Stomach smooth muscle (tissue), 2 donors: ENCODE measurements at regions not wholly inside any gene's neighbourhood (a gene's known extent, or its start where the extent isn't known, plus 50 kb on each side); places are given as distances from the start of the nearest gene placed in this dataset.

Experiments used
- H3K27ac ChIP-seq: one replicate; pipeline ENCODE4 v1.7.0; 2013; ENCODE audit warnings: mild to moderate bottlenecking, low read length, inconsistent platforms
- H3K27me3 ChIP-seq, 2 donors: one replicate each; pipeline ENCODE4 v1.7.0; 2013; ENCODE audit warnings: low read length in 2 of 2; ENCODE audit not compliant: insufficient read depth in 2 of 2, control insufficient read depth in 1 of 2
- H3K36me3 ChIP-seq, 2 donors: one replicate each; pipeline ENCODE4 v1.7.0; 2013; ENCODE audit warnings: low read length in 2 of 2; ENCODE audit not compliant: control insufficient read depth in 2 of 2, insufficient read depth in 2 of 2
- H3K4me1 ChIP-seq: one replicate; pipeline ENCODE4 v1.7.0; 2013; ENCODE audit warnings: low read length; ENCODE audit not compliant: control insufficient read depth, insufficient read depth
- H3K4me3 ChIP-seq, 2 donors: one replicate each; pipeline ENCODE4 v1.7.0; 2013; ENCODE audit warnings: low read length in 2 of 2
- H3K9ac ChIP-seq, 2 donors: one replicate each; pipeline ENCODE4 v1.7.0; 2013; ENCODE audit warnings: low read length in 2 of 2, mild to moderate bottlenecking in 1 of 2
- H3K9me3 ChIP-seq, 2 donors: one replicate each; pipeline ENCODE4 v1.7.0; 2013; ENCODE audit warnings: low read length in 2 of 2; ENCODE audit not compliant: control insufficient read depth in 2 of 2
- donor health status: healthy.
- donor health status: Pancreatic carcinoma.

- H3K4me1 ChIP-seq = no peaks in the 10 kb centered on the region
- H3K4me3 ChIP-seq = no peak overlapping the region
- H3K27ac ChIP-seq = no peak overlapping the region
- H3K9me3 ChIP-seq = no peaks in the 10 kb centered on the region
- H3K9ac ChIP-seq = no peak overlapping the region
- no peaks in the 10 kb centered on the region for H3K27me3 ChIP-seq
- no peaks in the 10 kb centered on the region for H3K36me3 ChIP-seq
Observed at GRCh38 chr20:11080781-11081377, 407.1 kb upstream of the JAG1 start.

- H3K4me1 ChIP-seq = no peaks in the 10 kb centered on the region
- H3K27me3 ChIP-seq = no peaks in the 10 kb centered on the region
- no peaks in the 10 kb centered on the region for H3K36me3 ChIP-seq
- H3K27ac ChIP-seq = no peak overlapping the region
- H3K9ac ChIP-seq = no peak overlapping the region
- no peak overlapping the region for H3K4me3 ChIP-seq
- H3K9me3 ChIP-seq = peaks cover 0 to 5% of the 10 kb centered on the region in 2 donors
Observed at GRCh38 chr20:11083841-11084240, 410.0 kb upstream of the JAG1 start.

- H3K4me3 ChIP-seq = no peak overlapping the region
- H3K36me3 ChIP-seq = no peaks in the 10 kb centered on the region
- H3K9me3 ChIP-seq = peaks cover 0 to 5% of the 10 kb centered on the region in 2 donors
- no peak overlapping the region for H3K9ac ChIP-seq
- H3K27ac ChIP-seq = no peak overlapping the region
- no peaks in the 10 kb centered on the region for H3K4me1 ChIP-seq
- no peaks in the 10 kb centered on the region for H3K27me3 ChIP-seq
Observed at GRCh38 chr20:11084508-11084907, 410.7 kb upstream of the JAG1 start.

- no peak overlapping the region for H3K27ac ChIP-seq
- H3K9me3 ChIP-seq = peaks cover 0 to 5% of the 10 kb centered on the region in 2 donors
- no peaks in the 10 kb centered on the region for H3K4me1 ChIP-seq
- H3K36me3 ChIP-seq = no peaks in the 10 kb centered on the region
- H3K27me3 ChIP-seq = no peaks in the 10 kb centered on the region
- H3K9ac ChIP-seq = no peak overlapping the region
- H3K4me3 ChIP-seq = no peak overlapping the region
Observed at GRCh38 chr20:11086970-11087369, 413.2 kb upstream of the JAG1 start.

GRCh38 chr20:11090751-11091150 lies 417.0 kb upstream of the JAG1 start:
- Histone ChIP-seq H3K4me3 (no peak overlapping the region), H3K4me1 (no peaks in the 10 kb centered on the region), H3K9me3 (peaks cover 0 to 5% of the 10 kb centered on the region in 2 donors), H3K9ac (no peak overlapping the region), H3K36me3 (no peaks in the 10 kb centered on the region), H3K27ac (no peak overlapping the region), H3K27me3 (no peaks in the 10 kb centered on the region)

- H3K9ac ChIP-seq = no peak overlapping the region
- H3K36me3 ChIP-seq = no peaks in the 10 kb centered on the region
- peaks cover 0 to 5% of the 10 kb centered on the region in 2 donors for H3K9me3 ChIP-seq
- H3K27me3 ChIP-seq = no peaks in the 10 kb centered on the region
- no peak overlapping the region for H3K4me3 ChIP-seq
- no peaks in the 10 kb centered on the region for H3K4me1 ChIP-seq
- H3K27ac ChIP-seq = no peak overlapping the region
Observed at GRCh38 chr20:11091511-11091910, 417.7 kb upstream of the JAG1 start.

GRCh38 chr20:11092151-11092550 lies 418.4 kb upstream of the JAG1 start:
- Histone ChIP-seq H3K4me3 (no peak overlapping the region), H3K4me1 (no peaks in the 10 kb centered on the region), H3K9me3 (peaks cover 0 to 5% of the 10 kb centered on the region in 2 donors), H3K36me3 (no peaks in the 10 kb centered on the region), H3K27me3 (no peaks in the 10 kb centered on the region), H3K27ac (no peak overlapping the region), H3K9ac (no peak overlapping the region)

GRCh38 chr20:11094196-11094595 lies 420.4 kb upstream of the JAG1 start:
- Histone ChIP-seq H3K27me3 (no peaks in the 10 kb centered on the region), H3K36me3 (no peaks in the 10 kb centered on the region), H3K4me1 (no peaks in the 10 kb centered on the region), H3K9ac (no peak overlapping the region), H3K4me3 (no peak overlapping the region), H3K27ac (no peak overlapping the region), H3K9me3 (peaks cover 0 to 2% of the 10 kb centered on the region in 2 donors)

GRCh38 chr20:11094711-11095110 lies 420.9 kb upstream of the JAG1 start:
- H3K4me3 ChIP-seq = no peak overlapping the region
- H3K27me3 ChIP-seq = no peaks in the 10 kb centered on the region
- peaks cover 0 to 2% of the 10 kb centered on the region in 2 donors for H3K9me3 ChIP-seq
- H3K9ac ChIP-seq = no peak overlapping the region
- no peaks in the 10 kb centered on the region for H3K4me1 ChIP-seq
- H3K27ac ChIP-seq = no peak overlapping the region
- no peaks in the 10 kb centered on the region for H3K36me3 ChIP-seq

- no peaks in the 10 kb centered on the region for H3K4me1 ChIP-seq
- peaks cover 0 to 2% of the 10 kb centered on the region in 2 donors for H3K9me3 ChIP-seq
- H3K4me3 ChIP-seq = no peak overlapping the region
- no peak overlapping the region for H3K9ac ChIP-seq
- H3K27ac ChIP-seq = no peak overlapping the region
- no peaks in the 10 kb centered on the region for H3K27me3 ChIP-seq
- no peaks in the 10 kb centered on the region for H3K36me3 ChIP-seq
Observed at GRCh38 chr20:11098888-11099287, 425.1 kb upstream of the JAG1 start.

GRCh38 chr20:11101243-11101642 lies 427.4 kb upstream of the JAG1 start:
- Histone ChIP-seq H3K9ac (no peak overlapping the region), H3K36me3 (no peaks in the 10 kb centered on the region), H3K4me1 (no peaks in the 10 kb centered on the region), H3K27me3 (no peaks in the 10 kb centered on the region), H3K27ac (no peak overlapping the region), H3K4me3 (no peak overlapping the region), H3K9me3 (peaks cover 0 to 2% of the 10 kb centered on the region in 2 donors)
